Uterus (tissue), 2 donors: ENCODE measurements at regions not wholly inside any gene's neighbourhood (a gene's known extent, or its start where the extent isn't known, plus 50 kb on each side); places are given as distances from the start of the nearest gene placed in this dataset.

Source experiments
- CTCF ChIP-seq, 4 experiments: fragments of 200-600 bp in 2 of 4; fragments of 450-650 bp in 2 of 4; sonication (generic) in 2 of 4; IDR thresholded peaks; one replicate each; pipeline ENCODE4 v1.5.1; 2016 to 2019; ENCODE audit warnings: antibody characterized with exemption in 4 of 4, mild to moderate bottlenecking in 2 of 4, moderate library complexity in 1 of 4
- POLR2A ChIP-seq, 2 donors: fragments of 450-650 bp; IDR thresholded peaks; one replicate each; pipeline ENCODE4 v1.6.1; 2016; ENCODE audit warnings: antibody characterized with exemption in 2 of 2, mild to moderate bottlenecking in 1 of 2, moderate library complexity in 1 of 2

GRCh38 chr1:114316204-114316603 is 162.5 kb upstream of the SYT6 start:
- TF ChIP-seq CTCF (IDR thresholded peaks at IDR 0.05) (no peak), POLR2A (IDR thresholded peaks at IDR 0.05) (no peak)
